ENCODE measurements at regions not wholly inside any gene's neighbourhood (a gene's known extent, or its start where the extent isn't known, plus 50 kb on each side); places are given as distances from the start of the nearest gene placed in this dataset.
"Not testable (repeated sequence)": the region's sequence is repeated elsewhere in the genome, so short reads cannot be mapped to it uniquely, and the experiment has no call there.

GRCh38 chr12:62050785-62051184 lies 209.4 kb upstream of the USP15 start:
- no peak overlapping the region for H3K4me3 Mint-ChIP-seq
- no peak overlapping the region for H3K27ac Mint-ChIP-seq
- ATAC-seq (replicated peaks) = no peak
- H3K27me3 Mint-ChIP-seq = no peaks in the 10 kb centered on the region
- no peaks in the 10 kb centered on the region for H3K9me3 Mint-ChIP-seq
- H3K4me1 Mint-ChIP-seq = no peaks in the 10 kb centered on the region
- H3K36me3 Mint-ChIP-seq (ENCODE audit: low read depth) = no peaks in the 10 kb centered on the region

DNA sequence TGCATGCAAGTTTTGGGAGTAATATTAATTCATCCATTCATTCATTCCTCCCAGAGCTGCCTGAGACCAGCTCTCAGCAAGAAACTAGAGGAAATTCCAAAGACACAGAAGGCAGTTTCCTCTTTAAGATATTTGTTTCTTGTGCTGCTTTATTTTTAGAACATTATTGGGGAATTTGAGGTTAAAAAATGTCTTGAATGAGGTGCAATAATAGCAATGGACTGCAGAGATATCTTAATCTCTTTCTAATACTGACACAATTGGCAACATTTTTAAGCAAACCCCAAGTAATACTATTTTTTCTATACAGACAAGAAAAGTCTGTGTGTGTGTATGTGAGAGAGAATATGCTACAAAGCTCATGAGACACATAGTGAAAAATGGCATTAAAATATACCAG lies 190.2 kb upstream of the USP15 start:
- Mint-ChIP-seq H3K36me3 (ENCODE audit: low read depth) (no peaks in the 10 kb centered on the region), H3K9me3 (peaks cover 3% of the 10 kb centered on the region), H3K4me3 (no peak overlapping the region), H3K4me1 (no peaks in the 10 kb centered on the region), H3K27me3 (peaks cover 6% of the 10 kb centered on the region), H3K27ac (no peak overlapping the region)
- ATAC-seq (replicated peaks) = no peak

- H3K36me3 Mint-ChIP-seq (ENCODE audit: low read depth); H3K27me3 Mint-ChIP-seq; ATAC-seq (replicated peaks); H3K4me1 Mint-ChIP-seq; H3K9me3 Mint-ChIP-seq; H3K4me3 Mint-ChIP-seq; H3K27ac Mint-ChIP-seq: not testable (repeated sequence)
Observed at GRCh38 chr12:62073236-62073635, 187.0 kb upstream of the USP15 start.

DNA sequence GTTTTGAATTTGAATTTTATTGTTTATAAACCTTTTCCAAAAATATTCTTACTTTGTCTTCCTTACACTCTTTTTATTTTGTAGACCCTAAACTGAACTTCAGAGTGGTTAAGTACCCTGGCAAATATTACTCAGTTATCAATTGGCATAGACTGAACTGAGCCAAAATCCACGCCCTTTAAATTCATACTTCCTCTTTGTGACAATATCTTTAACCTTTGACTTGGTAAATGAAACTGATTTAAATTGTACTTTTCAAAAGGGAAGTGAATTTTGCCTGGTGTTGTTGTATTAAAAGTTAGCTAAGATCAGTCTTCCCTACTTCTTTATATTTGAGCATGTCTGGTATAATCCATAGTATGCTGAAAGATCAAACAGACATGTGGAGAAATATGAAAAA lies 184.3 kb upstream of the USP15 start:
- no peaks in the 10 kb centered on the region for H3K9me3 Mint-ChIP-seq
- H3K27me3 Mint-ChIP-seq = peaks cover 8% of the 10 kb centered on the region
- no peak for ATAC-seq (replicated peaks)
- H3K36me3 Mint-ChIP-seq (ENCODE audit: low read depth) = no peaks in the 10 kb centered on the region
- no peaks in the 10 kb centered on the region for H3K4me1 Mint-ChIP-seq
- H3K27ac Mint-ChIP-seq = no peak overlapping the region
- no peak overlapping the region for H3K4me3 Mint-ChIP-seq

DNA sequence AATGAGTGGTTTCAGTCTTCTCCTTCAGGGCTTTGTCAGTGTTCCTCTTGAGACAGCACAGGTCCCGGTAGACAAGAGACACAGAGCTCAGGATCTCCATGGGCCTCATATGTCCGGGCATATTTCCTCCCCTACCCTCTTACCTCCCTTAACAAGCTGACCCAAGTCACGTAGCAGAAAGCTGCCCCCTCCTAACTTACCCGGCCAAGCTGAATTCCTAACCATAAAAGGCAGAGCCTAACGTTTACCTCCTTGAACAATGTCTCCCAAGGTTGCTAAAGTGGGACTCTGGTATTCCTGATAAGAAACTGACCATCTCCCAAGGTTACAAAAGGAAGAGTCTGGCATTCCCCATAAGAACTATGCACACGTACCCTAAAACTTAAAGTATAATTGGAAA lies 182.2 kb upstream of the USP15 start:
- no peak for ATAC-seq (replicated peaks)
- H3K36me3 Mint-ChIP-seq (ENCODE audit: low read depth) = no peaks in the 10 kb centered on the region
- H3K27ac Mint-ChIP-seq = no peak overlapping the region
- no peak overlapping the region for H3K4me3 Mint-ChIP-seq
- no peaks in the 10 kb centered on the region for H3K9me3 Mint-ChIP-seq
- no peaks in the 10 kb centered on the region for H3K4me1 Mint-ChIP-seq
- peaks cover 8% of the 10 kb centered on the region for H3K27me3 Mint-ChIP-seq

DNA sequence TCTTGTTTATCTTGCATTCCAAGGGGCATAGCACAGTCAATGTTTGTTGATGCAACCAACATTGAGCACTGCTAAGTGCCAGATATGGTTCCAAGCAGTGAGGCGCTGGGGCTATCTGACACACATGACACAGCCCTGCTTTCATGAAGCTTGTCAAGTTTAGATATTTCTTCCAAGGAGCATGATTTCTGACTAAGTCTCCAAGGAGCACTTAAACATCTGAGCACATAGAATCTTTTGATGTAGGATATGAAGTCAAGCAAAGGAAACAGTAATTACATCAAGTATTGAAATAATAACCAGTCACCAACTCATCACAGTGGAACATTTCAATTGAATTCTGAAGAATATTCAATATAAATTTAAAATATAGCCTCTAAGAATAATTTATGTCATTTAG lies 177.8 kb upstream of the USP15 start:
- H3K4me1 Mint-ChIP-seq = no peaks in the 10 kb centered on the region
- ATAC-seq (replicated peaks) = no peak
- peaks cover 10% of the 10 kb centered on the region for H3K27me3 Mint-ChIP-seq
- no peaks in the 10 kb centered on the region for H3K36me3 Mint-ChIP-seq (ENCODE audit: low read depth)
- H3K27ac Mint-ChIP-seq = no peak overlapping the region
- H3K9me3 Mint-ChIP-seq = peaks cover 5% of the 10 kb centered on the region
- no peak overlapping the region for H3K4me3 Mint-ChIP-seq

- no peaks in the 10 kb centered on the region for H3K27me3 Mint-ChIP-seq
- no peaks in the 10 kb centered on the region for H3K4me1 Mint-ChIP-seq
- no peaks in the 10 kb centered on the region for H3K36me3 Mint-ChIP-seq (ENCODE audit: low read depth)
- ATAC-seq (replicated peaks) = no peak
- H3K27ac Mint-ChIP-seq = no peak overlapping the region
- no peak overlapping the region for H3K4me3 Mint-ChIP-seq
- no peaks in the 10 kb centered on the region for H3K9me3 Mint-ChIP-seq
Observed at GRCh38 chr12:62098132-62098531, 162.1 kb upstream of the USP15 start.

DNA sequence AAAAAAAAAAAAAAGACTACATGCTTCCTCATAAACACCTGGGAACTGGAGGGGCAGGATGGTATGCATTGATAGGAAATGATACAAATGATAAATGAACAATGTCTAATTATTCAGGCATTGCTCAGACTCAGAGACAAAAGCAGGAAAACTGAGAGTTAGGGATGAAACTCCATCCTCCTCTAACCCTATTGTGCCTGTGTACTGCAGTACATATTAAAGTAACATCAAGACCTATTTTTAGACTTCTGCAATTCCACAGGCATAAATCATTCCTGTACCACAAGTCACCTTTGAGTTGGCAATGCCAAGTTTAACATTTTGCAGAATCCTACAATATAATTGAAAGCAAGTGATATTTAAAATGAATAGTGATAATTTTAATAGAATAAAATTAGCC lies 156.5 kb upstream of the USP15 start:
- Mint-ChIP-seq H3K27me3 (no peaks in the 10 kb centered on the region), H3K4me3 (no peak overlapping the region), H3K27ac (no peak overlapping the region), H3K4me1 (no peaks in the 10 kb centered on the region), H3K9me3 (no peaks in the 10 kb centered on the region), H3K36me3 (ENCODE audit: low read depth) (no peaks in the 10 kb centered on the region)
- no peak for ATAC-seq (replicated peaks)

DNA sequence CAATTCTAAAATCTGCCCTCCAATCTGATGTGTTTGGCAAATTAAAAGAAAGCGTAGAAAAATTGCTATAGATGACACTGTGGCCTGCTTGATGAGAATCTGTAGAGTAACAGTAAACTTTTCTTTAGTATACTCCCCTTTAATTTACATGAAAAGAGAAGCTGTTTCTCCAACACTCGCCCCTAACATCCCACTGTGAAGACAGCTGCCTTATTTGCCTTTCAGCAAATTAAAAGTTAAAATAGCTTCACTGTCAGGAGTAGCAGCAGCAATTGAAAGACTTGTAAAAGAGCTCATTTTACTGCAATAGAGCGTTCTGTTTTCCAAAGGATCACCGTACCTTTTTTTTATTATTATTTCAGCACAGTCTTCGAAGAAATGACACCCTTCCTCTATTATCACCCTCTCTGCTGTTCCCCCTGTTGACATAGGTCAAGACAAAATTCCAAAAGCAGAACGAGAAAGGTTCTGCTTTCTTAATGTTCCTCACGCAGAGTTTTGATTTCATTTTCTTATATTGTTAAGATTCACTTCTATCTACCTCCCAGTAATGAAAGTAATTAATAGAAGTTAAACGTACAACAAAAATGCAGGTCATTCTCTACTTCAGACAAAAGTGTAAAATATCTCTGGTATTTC lies 153.5 kb upstream of the USP15 start:
- H3K9me3 Mint-ChIP-seq = no peaks in the 10 kb centered on the region
- ATAC-seq (replicated peaks) = no peak
- no peak overlapping the region for H3K4me3 Mint-ChIP-seq
- H3K4me1 Mint-ChIP-seq = no peaks in the 10 kb centered on the region
- no peaks in the 10 kb centered on the region for H3K36me3 Mint-ChIP-seq (ENCODE audit: low read depth)
- no peaks in the 10 kb centered on the region for H3K27me3 Mint-ChIP-seq
- no peak overlapping the region for H3K27ac Mint-ChIP-seq

GRCh38 chr12:62113366-62114011 lies 146.7 kb upstream of the USP15 start:
- H3K9me3 Mint-ChIP-seq = no peaks in the 10 kb centered on the region
- peaks cover 8% of the 10 kb centered on the region for H3K27me3 Mint-ChIP-seq
- no peak overlapping the region for H3K27ac Mint-ChIP-seq
- H3K4me1 Mint-ChIP-seq = no peaks in the 10 kb centered on the region
- no peak for ATAC-seq (replicated peaks)
- no peaks in the 10 kb centered on the region for H3K36me3 Mint-ChIP-seq (ENCODE audit: low read depth)
- no peak overlapping the region for H3K4me3 Mint-ChIP-seq

DNA sequence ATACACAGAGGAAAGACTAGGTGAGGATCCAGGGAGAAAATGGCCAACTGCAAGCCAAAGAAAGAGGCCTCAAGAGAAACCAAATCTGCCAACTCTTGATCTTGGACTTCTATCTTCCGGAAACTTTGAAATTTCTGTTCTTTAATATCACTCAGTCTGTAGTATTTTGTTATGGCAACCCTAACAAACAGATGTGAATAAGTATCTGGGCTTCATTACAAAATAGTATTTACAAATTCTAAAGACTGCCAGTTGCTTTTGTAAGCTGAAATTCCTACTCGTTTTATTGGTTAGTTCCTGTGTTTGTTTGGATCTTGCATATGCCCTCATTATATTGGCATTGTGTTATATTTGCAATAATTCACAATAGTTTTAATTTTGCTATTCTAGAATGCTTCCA lies 143.2 kb upstream of the USP15 start:
- Mint-ChIP-seq H3K36me3 (ENCODE audit: low read depth) (no peaks in the 10 kb centered on the region), H3K27ac (no peak overlapping the region), H3K27me3 (peaks cover 20% of the 10 kb centered on the region), H3K4me1 (no peaks in the 10 kb centered on the region), H3K4me3 (no peak overlapping the region), H3K9me3 (no peaks in the 10 kb centered on the region)
- ATAC-seq (replicated peaks) = no peak

DNA sequence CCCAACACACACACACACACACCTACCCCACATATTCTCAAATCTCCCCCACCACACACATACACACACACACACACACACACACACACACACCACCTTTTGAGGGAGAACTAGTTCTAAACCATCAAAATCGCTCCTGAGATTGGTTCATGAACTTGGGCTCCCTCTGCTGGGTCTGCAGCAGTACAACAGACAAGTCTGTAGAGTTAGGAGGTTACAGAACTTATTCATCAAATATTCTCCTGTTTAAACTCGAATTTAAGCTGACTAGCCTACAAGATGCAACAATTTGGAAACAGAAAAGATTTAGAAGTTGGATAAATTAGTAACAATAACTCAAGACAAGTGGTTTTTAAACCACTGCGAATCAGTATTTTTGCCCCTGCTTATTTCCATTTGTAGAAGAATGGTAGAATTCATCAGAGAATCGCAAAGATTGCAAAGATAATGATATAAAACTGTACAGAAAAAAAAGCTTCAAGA lies 136.4 kb upstream of the USP15 start:
- no peak for ATAC-seq (replicated peaks)
- H3K9me3 Mint-ChIP-seq = no peaks in the 10 kb centered on the region
- H3K4me1 Mint-ChIP-seq = no peaks in the 10 kb centered on the region
- peaks cover 26% of the 10 kb centered on the region for H3K27me3 Mint-ChIP-seq
- H3K36me3 Mint-ChIP-seq (ENCODE audit: low read depth) = no peaks in the 10 kb centered on the region
- H3K27ac Mint-ChIP-seq = no peak overlapping the region
- no peak overlapping the region for H3K4me3 Mint-ChIP-seq

- H3K27me3 Mint-ChIP-seq = peaks cover 17% of the 10 kb centered on the region
- ATAC-seq (replicated peaks) = no peak
- no peaks in the 10 kb centered on the region for H3K36me3 Mint-ChIP-seq (ENCODE audit: low read depth)
- H3K9me3 Mint-ChIP-seq = no peaks in the 10 kb centered on the region
- H3K4me1 Mint-ChIP-seq = no peaks in the 10 kb centered on the region
- no peak overlapping the region for H3K27ac Mint-ChIP-seq
- H3K4me3 Mint-ChIP-seq = no peak overlapping the region
Observed at GRCh38 chr12:62127516-62127915, 132.7 kb upstream of the USP15 start.

DNA sequence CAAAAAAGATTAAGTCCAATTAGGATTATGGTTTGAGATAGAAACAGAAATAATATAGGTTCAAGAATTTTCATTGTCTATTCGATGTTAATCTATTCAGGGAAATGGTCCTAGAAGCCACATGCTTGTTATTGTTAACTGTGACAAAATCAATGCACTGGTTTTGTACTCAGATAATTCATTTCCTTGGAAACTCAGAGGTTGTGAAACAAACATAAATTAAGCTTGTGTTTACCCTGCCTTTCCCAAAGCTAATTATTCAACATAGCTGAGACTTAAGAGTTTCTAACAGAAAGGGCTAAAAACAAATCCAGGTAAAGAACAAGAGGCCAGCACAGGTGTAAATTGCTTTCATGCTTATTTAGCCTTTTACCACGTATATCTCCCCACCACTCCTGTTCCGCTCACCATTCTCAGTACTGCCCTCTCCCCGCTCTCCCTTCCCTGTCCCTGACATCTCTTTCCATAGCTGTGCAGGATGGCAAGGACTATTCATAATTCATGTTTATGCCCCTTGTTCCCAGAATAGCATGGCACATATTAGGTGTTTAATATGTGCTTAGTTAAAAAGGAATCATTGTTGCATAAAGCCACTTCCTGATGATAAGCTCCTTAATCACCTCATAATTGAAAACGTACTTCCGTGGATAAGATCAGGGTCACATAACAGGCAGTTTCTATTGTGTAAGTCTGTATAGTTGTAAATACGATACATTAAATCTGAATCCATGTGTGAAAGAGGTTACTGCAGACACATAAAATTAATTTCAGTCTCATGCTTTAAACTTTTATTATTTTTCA lies 131.8 kb upstream of the USP15 start:
- H3K27me3 Mint-ChIP-seq = peaks cover 14% of the 10 kb centered on the region
- H3K4me3 Mint-ChIP-seq = no peak overlapping the region
- no peaks in the 10 kb centered on the region for H3K36me3 Mint-ChIP-seq (ENCODE audit: low read depth)
- no peak overlapping the region for H3K27ac Mint-ChIP-seq
- H3K4me1 Mint-ChIP-seq = no peaks in the 10 kb centered on the region
- no peaks in the 10 kb centered on the region for H3K9me3 Mint-ChIP-seq
- no peak for ATAC-seq (replicated peaks)

DNA sequence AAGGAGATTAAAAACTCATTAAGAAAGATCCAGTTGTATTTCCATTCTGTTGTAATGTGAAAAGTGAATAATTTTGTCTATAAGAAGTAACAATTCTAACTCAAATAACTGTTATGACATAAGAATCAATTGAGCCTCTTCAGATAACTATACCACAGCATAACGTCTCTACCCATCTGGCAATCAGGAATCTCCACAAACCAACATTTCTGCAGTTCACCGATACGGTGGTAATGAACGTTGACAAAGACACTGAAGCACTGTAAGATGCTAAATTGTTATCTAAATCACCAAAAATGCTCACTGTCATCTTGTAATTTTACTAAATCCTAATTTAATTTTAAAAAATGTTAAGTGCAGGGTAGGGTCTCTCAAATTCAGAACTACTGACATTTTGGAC lies 130.9 kb upstream of the USP15 start:
- peaks cover 9% of the 10 kb centered on the region for H3K27me3 Mint-ChIP-seq
- H3K27ac Mint-ChIP-seq = no peak overlapping the region
- no peaks in the 10 kb centered on the region for H3K36me3 Mint-ChIP-seq (ENCODE audit: low read depth)
- no peaks in the 10 kb centered on the region for H3K4me1 Mint-ChIP-seq
- no peak overlapping the region for H3K4me3 Mint-ChIP-seq
- no peaks in the 10 kb centered on the region for H3K9me3 Mint-ChIP-seq
- no peak for ATAC-seq (replicated peaks)

Measured in activated T-helper 17 cell treated with anti-CD3 and anti-CD28 coated beads, Interleukin-2, amount 50 U/mL, for 72 hours (primary cell).